ENCODE measurements at regions not wholly inside any gene's neighbourhood (a gene's known extent, or its start where the extent isn't known, plus 50 kb on each side); places are given as distances from the start of the nearest gene placed in this dataset.

GRCh38 chr11:127143251-127143650 lies 142.7 kb upstream of the KIRREL3 start:
- no peak overlapping the region for H3K27ac ChIP-seq (ENCODE audit: low read depth in 2 of 2, low read length in 1 of 2)
- no peak overlapping the region for H3K4me3 ChIP-seq (ENCODE audit: low read depth in 1 of 2, low read length in 2 of 2)
- H3K27me3 ChIP-seq (ENCODE audit: control insufficient read depth in 1 of 2, insufficient read depth in 2 of 2, low read length in 2 of 2), result no peaks in the 10 kb centered on the region
- WGBS, 2 donors, result 89% methylated on average over 7 of the region's 7 CpGs
- H3K36me3 ChIP-seq (ENCODE audit: control insufficient read depth in 2 of 2, insufficient read depth in 2 of 2, low read length in 1 of 2), result no peaks in the 10 kb centered on the region
- H3K9me3 ChIP-seq (ENCODE audit: control insufficient read depth in 2 of 2, insufficient read depth in 1 of 2, low read depth in 1 of 2, low read length in 1 of 2), result no peaks in the 10 kb centered on the region
- H3K4me1 ChIP-seq (ENCODE audit: control insufficient read depth in 2 of 2, insufficient read depth in 2 of 2, low read length in 1 of 2), result no peaks in the 10 kb centered on the region

- Histone ChIP-seq H3K9me3 (ENCODE audit: control insufficient read depth in 2 of 2, insufficient read depth in 1 of 2, low read depth in 1 of 2, low read length in 1 of 2) (no peaks in the 10 kb centered on the region), H3K4me1 (ENCODE audit: control insufficient read depth in 2 of 2, insufficient read depth in 2 of 2, low read length in 1 of 2) (no peaks in the 10 kb centered on the region), H3K4me3 (ENCODE audit: low read depth in 1 of 2, low read length in 2 of 2) (no peak overlapping the region), H3K27me3 (ENCODE audit: control insufficient read depth in 1 of 2, insufficient read depth in 2 of 2, low read length in 2 of 2) (no peaks in the 10 kb centered on the region), H3K36me3 (ENCODE audit: control insufficient read depth in 2 of 2, insufficient read depth in 2 of 2, low read length in 1 of 2) (no peaks in the 10 kb centered on the region), H3K27ac (ENCODE audit: low read depth in 2 of 2, low read length in 1 of 2) (no peak overlapping the region)
- WGBS, 2 donors, result 90 to 92% methylated on average over 3 of the region's 3 CpGs
Observed at GRCh38 chr11:127138613-127139012, 138.0 kb upstream of the KIRREL3 start.

- H3K27me3 ChIP-seq (ENCODE audit: control insufficient read depth in 1 of 2, insufficient read depth in 2 of 2, low read length in 2 of 2), result no peaks in the 10 kb centered on the region
- no peak overlapping the region for H3K4me3 ChIP-seq (ENCODE audit: low read depth in 1 of 2, low read length in 2 of 2)
- no peaks in the 10 kb centered on the region for H3K36me3 ChIP-seq (ENCODE audit: control insufficient read depth in 2 of 2, insufficient read depth in 2 of 2, low read length in 1 of 2)
- no peak overlapping the region for H3K27ac ChIP-seq (ENCODE audit: low read depth in 2 of 2, low read length in 1 of 2)
- no peaks in the 10 kb centered on the region for H3K4me1 ChIP-seq (ENCODE audit: control insufficient read depth in 2 of 2, insufficient read depth in 2 of 2, low read length in 1 of 2)
- no peaks in the 10 kb centered on the region for H3K9me3 ChIP-seq (ENCODE audit: control insufficient read depth in 2 of 2, insufficient read depth in 1 of 2, low read depth in 1 of 2, low read length in 1 of 2)
- 82 to 88% methylated on average over 15 of the region's 15 CpGs for WGBS, 2 donors
Observed at GRCh38 chr11:127137771-127138280, 137.3 kb upstream of the KIRREL3 start.

- WGBS, 2 donors, result 93 to 94% methylated on average over 6 of the region's 6 CpGs
- Histone ChIP-seq H3K4me1 (ENCODE audit: control insufficient read depth in 2 of 2, insufficient read depth in 2 of 2, low read length in 1 of 2) (no peaks in the 10 kb centered on the region), H3K27me3 (ENCODE audit: control insufficient read depth in 1 of 2, insufficient read depth in 2 of 2, low read length in 2 of 2) (no peaks in the 10 kb centered on the region), H3K27ac (ENCODE audit: low read depth in 2 of 2, low read length in 1 of 2) (no peak overlapping the region), H3K9me3 (ENCODE audit: control insufficient read depth in 2 of 2, insufficient read depth in 1 of 2, low read depth in 1 of 2, low read length in 1 of 2) (no peaks in the 10 kb centered on the region), H3K36me3 (ENCODE audit: control insufficient read depth in 2 of 2, insufficient read depth in 2 of 2, low read length in 1 of 2) (no peaks in the 10 kb centered on the region), H3K4me3 (ENCODE audit: low read depth in 1 of 2, low read length in 2 of 2) (no peak overlapping the region)
Observed at GRCh38 chr11:127136438-127136837, 135.9 kb upstream of the KIRREL3 start.

GRCh38 chr11:127135256-127135655 lies 134.7 kb upstream of the KIRREL3 start:
- H3K36me3 ChIP-seq (ENCODE audit: control insufficient read depth in 2 of 2, insufficient read depth in 2 of 2, low read length in 1 of 2), result no peaks in the 10 kb centered on the region
- H3K27me3 ChIP-seq (ENCODE audit: control insufficient read depth in 1 of 2, insufficient read depth in 2 of 2, low read length in 2 of 2), result no peaks in the 10 kb centered on the region
- H3K4me1 ChIP-seq (ENCODE audit: control insufficient read depth in 2 of 2, insufficient read depth in 2 of 2, low read length in 1 of 2), result no peaks in the 10 kb centered on the region
- H3K27ac ChIP-seq (ENCODE audit: low read depth in 2 of 2, low read length in 1 of 2), result no peak overlapping the region
- 86 to 89% methylated on average over 3 of the region's 3 CpGs for WGBS, 2 donors
- no peak overlapping the region for H3K4me3 ChIP-seq (ENCODE audit: low read depth in 1 of 2, low read length in 2 of 2)
- H3K9me3 ChIP-seq (ENCODE audit: control insufficient read depth in 2 of 2, insufficient read depth in 1 of 2, low read depth in 1 of 2, low read length in 1 of 2), result no peaks in the 10 kb centered on the region

GRCh38 chr11:127133061-127133460 lies 132.5 kb upstream of the KIRREL3 start:
- H3K27me3 ChIP-seq (ENCODE audit: control insufficient read depth in 1 of 2, insufficient read depth in 2 of 2, low read length in 2 of 2), result no peaks in the 10 kb centered on the region
- no peaks in the 10 kb centered on the region for H3K4me1 ChIP-seq (ENCODE audit: control insufficient read depth in 2 of 2, insufficient read depth in 2 of 2, low read length in 1 of 2)
- H3K36me3 ChIP-seq (ENCODE audit: control insufficient read depth in 2 of 2, insufficient read depth in 2 of 2, low read length in 1 of 2), result no peaks in the 10 kb centered on the region
- H3K4me3 ChIP-seq (ENCODE audit: low read depth in 1 of 2, low read length in 2 of 2), result no peak overlapping the region
- no peaks in the 10 kb centered on the region for H3K9me3 ChIP-seq (ENCODE audit: control insufficient read depth in 2 of 2, insufficient read depth in 1 of 2, low read depth in 1 of 2, low read length in 1 of 2)
- WGBS, 2 donors, result 57 to 58% methylated on average over 6 of the region's 6 CpGs
- no peak overlapping the region for H3K27ac ChIP-seq (ENCODE audit: low read depth in 2 of 2, low read length in 1 of 2)

GRCh38 chr11:127130321-127130720 lies 129.8 kb upstream of the KIRREL3 start:
- no peaks in the 10 kb centered on the region for H3K36me3 ChIP-seq (ENCODE audit: control insufficient read depth in 2 of 2, insufficient read depth in 2 of 2, low read length in 1 of 2)
- H3K4me3 ChIP-seq (ENCODE audit: low read depth in 1 of 2, low read length in 2 of 2), result no peak overlapping the region
- H3K27me3 ChIP-seq (ENCODE audit: control insufficient read depth in 1 of 2, insufficient read depth in 2 of 2, low read length in 2 of 2), result no peaks in the 10 kb centered on the region
- H3K4me1 ChIP-seq (ENCODE audit: control insufficient read depth in 2 of 2, insufficient read depth in 2 of 2, low read length in 1 of 2), result no peaks in the 10 kb centered on the region
- H3K27ac ChIP-seq (ENCODE audit: low read depth in 2 of 2, low read length in 1 of 2), result no peak overlapping the region
- 83 to 91% methylated on average over 1 of the region's 1 CpG for WGBS, 2 donors
- no peaks in the 10 kb centered on the region for H3K9me3 ChIP-seq (ENCODE audit: control insufficient read depth in 2 of 2, insufficient read depth in 1 of 2, low read depth in 1 of 2, low read length in 1 of 2)

GRCh38 chr11:127126986-127127385 lies 126.4 kb upstream of the KIRREL3 start:
- Histone ChIP-seq H3K27ac (ENCODE audit: low read depth in 2 of 2, low read length in 1 of 2) (no peak overlapping the region), H3K27me3 (ENCODE audit: control insufficient read depth in 1 of 2, insufficient read depth in 2 of 2, low read length in 2 of 2) (no peaks in the 10 kb centered on the region), H3K9me3 (ENCODE audit: control insufficient read depth in 2 of 2, insufficient read depth in 1 of 2, low read depth in 1 of 2, low read length in 1 of 2) (no peaks in the 10 kb centered on the region), H3K36me3 (ENCODE audit: control insufficient read depth in 2 of 2, insufficient read depth in 2 of 2, low read length in 1 of 2) (no peaks in the 10 kb centered on the region), H3K4me3 (ENCODE audit: low read depth in 1 of 2, low read length in 2 of 2) (no peak overlapping the region), H3K4me1 (ENCODE audit: control insufficient read depth in 2 of 2, insufficient read depth in 2 of 2, low read length in 1 of 2) (no peaks in the 10 kb centered on the region)
- 29 to 40% methylated on average over 3 of the region's 3 CpGs for WGBS, 2 donors

- no peak overlapping the region for H3K27ac ChIP-seq (ENCODE audit: low read depth in 2 of 2, low read length in 1 of 2)
- WGBS, 2 donors, result 52 to 62% methylated on average over 5 of the region's 5 CpGs
- no peaks in the 10 kb centered on the region for H3K27me3 ChIP-seq (ENCODE audit: control insufficient read depth in 1 of 2, insufficient read depth in 2 of 2, low read length in 2 of 2)
- no peak overlapping the region for H3K4me3 ChIP-seq (ENCODE audit: low read depth in 1 of 2, low read length in 2 of 2)
- no peaks in the 10 kb centered on the region for H3K36me3 ChIP-seq (ENCODE audit: control insufficient read depth in 2 of 2, insufficient read depth in 2 of 2, low read length in 1 of 2)
- H3K9me3 ChIP-seq (ENCODE audit: control insufficient read depth in 2 of 2, insufficient read depth in 1 of 2, low read depth in 1 of 2, low read length in 1 of 2), result no peaks in the 10 kb centered on the region
- no peaks in the 10 kb centered on the region for H3K4me1 ChIP-seq (ENCODE audit: control insufficient read depth in 2 of 2, insufficient read depth in 2 of 2, low read length in 1 of 2)
Observed at GRCh38 chr11:127119356-127119755, 118.8 kb upstream of the KIRREL3 start.

GRCh38 chr11:127118811-127119210 lies 118.2 kb upstream of the KIRREL3 start:
- 59 to 72% methylated on average over 9 of the region's 9 CpGs for WGBS, 2 donors
- Histone ChIP-seq H3K27ac (ENCODE audit: low read depth in 2 of 2, low read length in 1 of 2) (no peak overlapping the region), H3K36me3 (ENCODE audit: control insufficient read depth in 2 of 2, insufficient read depth in 2 of 2, low read length in 1 of 2) (no peaks in the 10 kb centered on the region), H3K27me3 (ENCODE audit: control insufficient read depth in 1 of 2, insufficient read depth in 2 of 2, low read length in 2 of 2) (peaks cover 0 to 3% of the 10 kb centered on the region in 2 donors), H3K9me3 (ENCODE audit: control insufficient read depth in 2 of 2, insufficient read depth in 1 of 2, low read depth in 1 of 2, low read length in 1 of 2) (no peaks in the 10 kb centered on the region), H3K4me1 (ENCODE audit: control insufficient read depth in 2 of 2, insufficient read depth in 2 of 2, low read length in 1 of 2) (no peaks in the 10 kb centered on the region), H3K4me3 (ENCODE audit: low read depth in 1 of 2, low read length in 2 of 2) (no peak overlapping the region)

Data from esophagus (tissue), 2 donors.